OCI-LY7 (cell line): ENCODE measurements at regions not wholly inside any gene's neighbourhood (a gene's known extent, or its start where the extent isn't known, plus 50 kb on each side); places are given as distances from the start of the nearest gene placed in this dataset.

Experiments used
- CTCF ChIP-seq: fragments of 200-600 bp; sonication (generic); conservative IDR thresholded peaks from 2 replicates; pipeline ENCODE4 v1.5.1; 2014; ENCODE audit warnings: mild to moderate bottlenecking, antibody characterized with exemption, low read length, moderate library complexity, mixed read lengths
- EZH2phosphoT487 ChIP-seq: fragments of 200-600 bp; sonication (generic); IDR thresholded peaks from 2 replicates; pipeline ENCODE4 v1.6.1; 2018; ENCODE audit warnings: low read depth, borderline replicate concordance, mild to moderate bottlenecking, mixed run types, antibody characterized with exemption, low read length, moderate library complexity, mixed read lengths

- TF ChIP-seq CTCF, result no peak
- TF ChIP-seq EZH2phosphoT487, result no peak
Observed at GRCh38 chr3:13688034-13688433, 139.1 kb downstream of the FBLN2 start.
